GM06990 (cell line): ENCODE measurements at regions not wholly inside any gene's neighbourhood (a gene's known extent, or its start where the extent isn't known, plus 50 kb on each side); places are given as distances from the start of the nearest gene placed in this dataset.

Source experiments
- DNase-seq: peaks from one replicate; pipeline ENCODE4 v3.0.0-alpha.2; 2011; ENCODE audit not compliant: insufficient read length; ENCODE audit errors: extremely low read depth
- H3K27me3 ChIP-seq: replicated peaks from 2 replicates; pipeline ENCODE4 v1.6.0; 2011; ENCODE audit warnings: low read length; ENCODE audit not compliant: control insufficient read depth, insufficient read depth
- H3K36me3 ChIP-seq: 2 replicates; pipeline ENCODE4 v1.5.1; 2011; ENCODE audit warnings: low read length; ENCODE audit not compliant: control insufficient read depth, insufficient read depth
- H3K4me3 ChIP-seq: replicated peaks from 2 replicates; pipeline ENCODE4 v1.5.1; 2011; ENCODE audit warnings: low read depth, mild to moderate bottlenecking, control low read depth, low read length
- TF ChIP-seq, protein P1 (sequence below): IDR thresholded peaks from 2 replicates; pipeline ENCODE4 v1.5.1; 2011; ENCODE audit warnings: low read length, control low read depth, mild to moderate bottlenecking, inconsistent platforms; ENCODE audit not compliant: insufficient read depth, poor library complexity, severe bottlenecking

DNA sequence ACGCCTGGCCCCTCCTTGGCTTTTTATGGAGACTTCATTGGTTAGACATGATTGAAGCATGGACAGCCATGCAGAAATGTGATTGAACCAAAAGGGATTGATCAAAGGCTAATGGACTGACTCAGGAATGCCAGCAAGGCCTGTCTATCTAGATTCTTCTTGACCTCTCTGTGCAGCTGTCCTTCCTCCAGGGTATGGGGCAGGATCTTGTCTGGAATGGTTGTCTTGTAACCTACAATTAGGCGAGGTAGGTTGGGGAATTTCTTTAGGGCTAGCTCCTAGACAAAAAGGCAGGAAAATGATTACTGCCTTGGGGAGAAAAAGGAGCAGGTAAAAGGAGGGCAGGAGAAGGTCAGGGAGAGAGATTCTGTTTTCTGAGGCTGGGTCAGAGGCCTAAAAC is 59.6 kb upstream of the INCENP start:
- Histone ChIP-seq H3K27me3 (no peaks in the 10 kb centered on the region; the same call in 1 of the 2 replicates), H3K4me3 (no peak overlapping the region), H3K36me3 (no peaks in the 10 kb centered on the region)
- TF ChIP-seq, protein P1, sequence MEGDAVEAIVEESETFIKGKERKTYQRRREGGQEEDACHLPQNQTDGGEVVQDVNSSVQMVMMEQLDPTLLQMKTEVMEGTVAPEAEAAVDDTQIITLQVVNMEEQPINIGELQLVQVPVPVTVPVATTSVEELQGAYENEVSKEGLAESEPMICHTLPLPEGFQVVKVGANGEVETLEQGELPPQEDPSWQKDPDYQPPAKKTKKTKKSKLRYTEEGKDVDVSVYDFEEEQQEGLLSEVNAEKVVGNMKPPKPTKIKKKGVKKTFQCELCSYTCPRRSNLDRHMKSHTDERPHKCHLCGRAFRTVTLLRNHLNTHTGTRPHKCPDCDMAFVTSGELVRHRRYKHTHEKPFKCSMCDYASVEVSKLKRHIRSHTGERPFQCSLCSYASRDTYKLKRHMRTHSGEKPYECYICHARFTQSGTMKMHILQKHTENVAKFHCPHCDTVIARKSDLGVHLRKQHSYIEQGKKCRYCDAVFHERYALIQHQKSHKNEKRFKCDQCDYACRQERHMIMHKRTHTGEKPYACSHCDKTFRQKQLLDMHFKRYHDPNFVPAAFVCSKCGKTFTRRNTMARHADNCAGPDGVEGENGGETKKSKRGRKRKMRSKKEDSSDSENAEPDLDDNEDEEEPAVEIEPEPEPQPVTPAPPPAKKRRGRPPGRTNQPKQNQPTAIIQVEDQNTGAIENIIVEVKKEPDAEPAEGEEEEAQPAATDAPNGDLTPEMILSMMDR = no peak
- DNase-seq = no peak

DNA sequence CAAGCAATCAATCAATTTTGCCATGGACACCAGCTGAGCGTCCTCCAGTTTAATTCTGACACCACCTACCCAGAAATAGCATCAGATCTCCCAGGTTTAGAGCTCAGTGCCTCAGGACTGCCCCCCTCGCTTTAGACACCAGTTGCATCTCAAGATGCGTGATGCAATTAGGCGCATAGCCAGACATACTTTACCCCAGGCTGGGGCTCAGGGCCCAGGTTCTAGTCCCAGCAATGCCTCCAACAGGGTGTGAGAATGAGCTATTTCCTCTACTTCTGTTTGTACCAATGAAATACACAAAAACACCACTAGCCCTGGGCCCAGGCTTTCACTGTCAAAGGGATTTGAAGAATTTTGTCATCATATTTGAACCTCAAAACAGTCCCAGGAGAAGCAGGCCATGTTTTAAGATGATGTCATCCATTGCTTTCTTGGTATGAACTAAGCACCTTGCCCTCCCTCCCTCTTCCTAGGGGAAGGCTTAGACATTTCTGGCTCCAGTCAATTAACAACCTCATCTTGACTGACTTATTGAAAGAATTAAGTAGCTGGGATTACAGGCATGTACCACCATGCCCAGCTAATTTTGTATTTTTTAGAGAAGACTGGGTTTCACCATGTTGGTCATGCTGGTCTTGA is 61.5 kb upstream of the INCENP start:
- no peaks in the 10 kb centered on the region for H3K36me3 ChIP-seq
- H3K27me3 ChIP-seq = no peaks in the 10 kb centered on the region; the same call in 1 of the 2 replicates
- DNase-seq = no peak
- TF ChIP-seq, protein P1 = no peak
- no peak overlapping the region for H3K4me3 ChIP-seq

DNA sequence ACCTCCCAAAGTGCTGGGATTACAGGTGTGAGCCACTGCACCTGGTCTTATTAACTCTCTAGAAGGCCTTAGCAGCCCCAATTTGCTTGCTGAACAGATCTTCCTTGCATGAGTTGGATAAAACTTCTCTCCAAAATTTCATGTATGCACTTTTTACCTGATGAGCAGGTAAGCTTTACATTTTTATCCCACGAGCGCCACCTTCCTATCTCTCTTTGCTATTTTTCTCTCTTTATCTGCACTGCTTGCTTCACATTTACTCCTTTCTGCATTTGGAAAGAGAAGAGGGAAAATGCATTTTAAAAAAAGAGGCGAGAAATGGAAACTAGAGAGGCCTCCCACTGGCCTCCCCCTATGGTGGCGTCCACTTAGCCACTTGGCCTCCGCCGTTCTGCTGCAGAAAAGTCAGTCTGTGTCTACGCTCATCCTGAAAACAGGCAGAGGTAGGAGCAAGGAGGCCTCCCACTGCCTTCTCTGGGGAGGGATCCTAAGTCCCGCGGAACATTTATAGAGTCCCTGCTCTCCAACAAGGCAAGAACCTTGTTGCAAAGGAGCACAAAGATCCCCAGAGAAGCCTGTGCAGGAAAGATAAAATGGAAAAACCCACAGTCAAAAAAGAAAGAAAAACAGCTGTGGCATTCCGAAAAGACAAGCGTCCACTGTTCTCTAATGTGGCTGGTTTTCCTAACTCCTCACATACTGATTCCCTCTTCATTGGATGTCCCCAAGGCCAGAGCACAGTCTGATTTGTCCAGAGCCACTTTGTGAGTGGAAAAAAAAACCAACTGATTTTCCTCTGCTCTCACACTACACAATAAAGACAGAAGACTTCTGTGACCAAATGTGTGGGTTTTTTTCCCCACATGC is 62.2 kb upstream of the INCENP start:
- DNase-seq = no peak
- Histone ChIP-seq H3K27me3 (no peaks in the 10 kb centered on the region; the same call in 1 of the 2 replicates), H3K4me3 (no peak overlapping the region), H3K36me3 (no peaks in the 10 kb centered on the region)
- TF ChIP-seq, protein P1 = peak; percentile 26

DNA sequence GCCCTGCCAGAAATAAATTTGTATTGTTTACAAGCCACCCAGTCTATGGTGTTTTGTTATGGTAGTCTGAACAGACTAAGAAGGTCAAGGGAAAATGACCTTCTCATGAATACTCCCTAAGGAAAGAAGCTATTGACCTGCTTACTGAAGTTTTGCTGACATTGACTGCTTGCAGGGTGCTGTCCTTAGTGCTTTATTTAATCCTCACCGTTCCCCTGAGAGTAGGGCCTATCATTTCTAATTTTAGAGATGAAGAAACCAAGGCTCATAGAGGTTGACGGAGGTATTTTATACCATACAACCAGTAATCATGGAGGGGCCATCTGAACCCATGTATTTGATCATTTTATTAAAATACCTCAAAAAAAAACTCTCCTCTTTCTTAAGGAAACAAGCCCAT is 66.7 kb upstream of the INCENP start:
- DNase-seq = no peak
- H3K36me3 ChIP-seq = no peaks in the 10 kb centered on the region
- TF ChIP-seq, protein P1 = no peak
- no peaks in the 10 kb centered on the region; the same call in 1 of the 2 replicates for H3K27me3 ChIP-seq
- H3K4me3 ChIP-seq = no peak overlapping the region

DNA sequence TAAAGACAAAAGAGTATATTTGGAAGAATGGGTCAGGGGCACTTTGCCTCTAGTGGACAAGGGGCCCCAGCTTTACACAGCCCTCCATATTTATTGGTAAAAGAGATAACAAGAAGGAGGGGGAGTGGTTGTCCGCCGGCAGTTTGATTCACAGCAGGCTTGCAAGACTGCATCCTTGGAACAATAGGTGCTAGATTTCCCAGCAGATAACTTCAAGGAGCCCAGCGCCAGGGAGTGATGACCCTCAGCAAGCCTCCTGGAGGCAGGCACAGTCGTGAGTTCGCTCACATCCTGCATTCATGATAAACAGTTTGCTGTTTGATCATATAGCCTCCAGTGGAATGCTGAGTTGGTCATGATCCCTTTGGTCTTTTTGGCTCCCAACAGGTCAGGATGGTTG is 67.8 kb upstream of the INCENP start:
- DNase-seq = no peak
- H3K4me3 ChIP-seq = no peak overlapping the region
- no peaks in the 10 kb centered on the region for H3K36me3 ChIP-seq
- H3K27me3 ChIP-seq = no peaks in the 10 kb centered on the region; the same call in 1 of the 2 replicates
- TF ChIP-seq, protein P1 = no peak
